Lower lobe of right lung (tissue), 2 donors: ENCODE measurements at regions not wholly inside any gene's neighbourhood (a gene's known extent, or its start where the extent isn't known, plus 50 kb on each side); places are given as distances from the start of the nearest gene placed in this dataset.
"Not testable (repeated sequence)": the region's sequence is repeated elsewhere in the genome, so short reads cannot be mapped to it uniquely, and the experiment has no call there.

Experiments used
- ATAC-seq, 2 donors: fragments of 200-7000 bp; cut with Tn5 transposase; one replicate each; pipeline ENCODE4 v1.9.1; 2020 to 2022; ENCODE audit warnings: mild to moderate bottlenecking in 2 of 2, moderate library complexity in 2 of 2
- DNase-seq: peaks from one replicate; pipeline ENCODE4 v3.0.0-alpha.2; 2020
- H3K27ac ChIP-seq: fragments of 200-600 bp; one replicate; pipeline ENCODE4 v1.8.0; 2022
- H3K27me3 ChIP-seq: fragments of 200-600 bp; one replicate; pipeline ENCODE4 v1.8.0; 2022; ENCODE audit warnings: low read depth
- H3K36me3 ChIP-seq: fragments of 200-600 bp; one replicate; pipeline ENCODE4 v1.8.0; 2022; ENCODE audit warnings: mild to moderate bottlenecking
- H3K4me1 ChIP-seq: fragments of 200-600 bp; one replicate; pipeline ENCODE4 v1.8.0; 2022
- H3K4me3 ChIP-seq: fragments of 200-600 bp; one replicate; pipeline ENCODE4 v1.8.0; 2022; ENCODE audit warnings: mild to moderate bottlenecking
- H3K9me3 ChIP-seq: fragments of 200-600 bp; one replicate; pipeline ENCODE4 v1.8.0; 2022
- intact Hi-C: fragments of 100-400 bp; cut with DNase I; formaldehyde crosslinking; loops from one replicate; pipeline ENCODE4 v1.11.0; 2022
- donor health status: DM: no; HTN: yes; CAD: no; lungs with severe emphysema.

- H3K4me1 ChIP-seq, H3K27ac ChIP-seq, H3K9me3 ChIP-seq, ATAC-seq, H3K27me3 ChIP-seq, H3K36me3 ChIP-seq, H3K4me3 ChIP-seq, intact Hi-C loops, DNase-seq: not testable (repeated sequence)
Observed at GRCh38 chr21:5104562-5104928, 5416.8 kb upstream of the TPTE start.

GRCh38 chr21:5105939-5106708 is 5415.3 kb upstream of the TPTE start:
- H3K4me1 ChIP-seq, ATAC-seq, H3K4me3 ChIP-seq, H3K9me3 ChIP-seq, DNase-seq, H3K27ac ChIP-seq, H3K36me3 ChIP-seq, H3K27me3 ChIP-seq, intact Hi-C loops: not testable (repeated sequence)

DNA sequence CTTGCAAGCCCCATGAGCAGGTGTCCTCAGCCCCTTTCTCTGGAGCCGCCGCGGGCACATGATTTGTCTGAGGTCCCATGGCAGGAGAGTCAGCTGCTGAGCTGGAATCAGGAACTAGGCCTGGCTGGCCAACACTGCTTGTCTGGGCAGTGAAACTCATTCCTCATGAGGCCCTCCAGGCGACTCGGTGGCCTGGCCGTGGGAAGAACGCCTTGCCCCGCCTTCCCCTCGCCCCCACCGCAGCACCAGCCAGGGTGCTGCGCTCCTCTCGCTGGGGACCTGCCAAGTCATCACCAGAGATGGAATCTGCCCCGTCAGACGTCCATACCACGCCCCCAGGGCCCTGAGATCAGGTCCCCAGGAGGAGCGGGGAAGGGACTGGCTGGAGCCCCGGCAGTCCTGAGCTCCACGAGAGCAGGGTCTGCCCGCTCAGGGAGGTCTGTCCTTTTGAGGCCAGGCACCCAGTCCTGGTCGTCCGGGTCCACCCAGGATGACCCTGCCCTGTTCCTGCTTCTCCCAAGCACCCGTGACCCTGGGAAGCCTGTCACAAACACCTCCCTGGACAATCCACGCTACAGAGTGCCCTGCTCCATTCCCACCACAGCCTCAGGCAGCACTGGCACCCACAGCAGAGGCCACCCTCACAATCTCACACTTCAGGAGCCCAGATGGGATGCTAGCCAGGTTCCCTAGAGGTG is 5414.5 kb upstream of the TPTE start:
- intact Hi-C loops, H3K4me1 ChIP-seq, H3K9me3 ChIP-seq, H3K27ac ChIP-seq, H3K27me3 ChIP-seq, H3K36me3 ChIP-seq, H3K4me3 ChIP-seq, DNase-seq: not testable (repeated sequence)
- ATAC-seq, result peak; percentile 60 to 68

- ATAC-seq, result peak; percentile 53 to 69
- H3K27ac ChIP-seq, result not testable (repeated sequence)
Observed at GRCh38 chr21:5107637-5108036, 5413.7 kb upstream of the TPTE start.

GRCh38 chr21:5108048-5108775 is 5413.2 kb upstream of the TPTE start:
- H3K27ac ChIP-seq, H3K36me3 ChIP-seq, intact Hi-C loops, H3K27me3 ChIP-seq, H3K9me3 ChIP-seq, H3K4me3 ChIP-seq, DNase-seq, ATAC-seq, H3K4me1 ChIP-seq: not testable (repeated sequence)

More at GRCh38 chr21:5107637-5108036, 5413.7 kb upstream of the TPTE start:
- H3K9me3 ChIP-seq, H3K36me3 ChIP-seq, H3K4me3 ChIP-seq, H3K27me3 ChIP-seq, intact Hi-C loops, DNase-seq, H3K4me1 ChIP-seq: not testable (repeated sequence)

- intact Hi-C loops, H3K27ac ChIP-seq, H3K4me3 ChIP-seq, H3K4me1 ChIP-seq, DNase-seq, ATAC-seq, H3K9me3 ChIP-seq, H3K27me3 ChIP-seq, H3K36me3 ChIP-seq: not testable (repeated sequence)
Observed at GRCh38 chr21:5111197-5111596, 5410.2 kb upstream of the TPTE start.

DNA sequence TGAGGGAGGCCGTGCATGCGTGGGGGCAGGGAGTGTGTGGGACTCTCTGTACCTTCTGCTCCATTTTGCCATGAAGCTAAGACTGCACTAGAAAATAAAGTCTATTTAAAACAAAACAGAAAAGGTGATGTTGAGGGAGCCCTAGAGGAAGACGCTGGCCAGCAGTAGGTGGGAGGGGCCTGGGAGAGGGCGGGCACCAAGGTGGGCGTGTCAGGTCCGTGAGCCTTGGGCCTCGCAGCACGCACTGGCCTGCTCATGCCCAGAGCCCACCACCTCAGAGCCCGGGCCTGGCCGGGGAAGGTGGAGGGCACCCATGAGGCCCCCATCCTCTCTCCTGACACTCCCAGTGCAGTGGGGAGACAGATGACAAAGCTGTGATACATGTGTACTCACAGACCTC is 5408.3 kb upstream of the TPTE start:
- H3K36me3 ChIP-seq, intact Hi-C loops, H3K27me3 ChIP-seq, ATAC-seq, H3K27ac ChIP-seq, DNase-seq, H3K9me3 ChIP-seq, H3K4me3 ChIP-seq, H3K4me1 ChIP-seq: not testable (repeated sequence)

DNA sequence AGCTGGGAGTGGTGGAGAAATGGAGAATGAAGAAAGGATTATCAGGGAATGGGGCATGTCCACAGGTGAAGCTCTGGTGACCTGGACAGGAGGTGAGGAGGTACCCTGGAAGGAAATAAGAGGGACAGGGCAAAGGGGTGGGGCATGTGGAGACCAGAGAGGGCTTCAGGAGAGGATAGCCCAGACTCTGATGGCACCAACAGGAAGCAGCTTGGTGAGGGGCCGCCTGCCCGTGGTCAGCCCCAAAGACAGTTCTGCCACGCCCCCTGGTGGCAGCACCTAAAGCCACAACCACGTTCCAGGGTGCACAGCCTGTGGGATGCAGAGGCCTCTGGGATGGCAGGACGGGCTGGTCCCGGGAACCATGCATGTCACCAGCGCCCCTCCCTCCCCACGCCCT is 5406.9 kb upstream of the TPTE start:
- DNase-seq, H3K9me3 ChIP-seq, H3K27ac ChIP-seq, intact Hi-C loops, H3K27me3 ChIP-seq, H3K4me3 ChIP-seq, H3K4me1 ChIP-seq, H3K36me3 ChIP-seq: not testable (repeated sequence)
- ATAC-seq, result peak; percentile 57 to 67

DNA sequence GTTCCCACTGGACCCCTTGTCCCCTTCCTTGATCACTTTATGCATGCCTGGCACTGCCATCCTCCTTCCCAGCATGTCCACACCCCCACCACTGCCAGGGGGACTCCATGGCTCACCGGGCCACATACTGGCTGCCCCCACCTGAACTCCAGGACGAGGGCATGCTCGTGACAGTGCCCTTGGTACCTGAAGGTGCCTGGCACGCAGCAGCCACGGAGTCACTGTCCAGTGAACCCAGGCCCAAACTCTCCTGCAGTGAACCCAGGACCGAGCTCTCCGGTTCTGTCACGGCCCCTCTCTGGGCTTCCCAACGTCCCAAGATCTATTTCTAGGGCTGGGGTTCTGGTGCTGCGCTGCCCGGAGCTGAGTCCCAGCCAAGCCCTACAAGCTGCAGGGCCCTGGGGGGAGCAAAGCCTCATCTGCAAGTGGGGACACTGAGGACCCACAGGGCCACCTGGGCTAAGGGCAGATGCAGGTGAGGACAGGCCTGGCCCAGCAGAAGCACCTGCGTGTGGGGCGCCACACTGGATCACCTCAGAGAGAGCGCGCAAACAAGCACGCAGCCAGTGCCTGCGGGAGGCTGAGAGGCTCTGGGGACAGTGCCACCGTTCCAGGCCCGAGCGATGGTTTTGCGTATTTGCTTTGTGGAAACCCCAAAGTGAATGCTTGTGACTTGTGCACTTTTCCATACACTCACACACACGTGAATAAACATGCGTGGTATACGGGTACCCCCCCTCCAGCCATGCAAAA is 5406.3 kb upstream of the TPTE start:
- intact Hi-C loops, H3K27ac ChIP-seq, H3K4me3 ChIP-seq, H3K9me3 ChIP-seq, H3K36me3 ChIP-seq, DNase-seq, H3K27me3 ChIP-seq, H3K4me1 ChIP-seq: not testable (repeated sequence)
- peak in 1 of 2 donors; percentile 3 for ATAC-seq

DNA sequence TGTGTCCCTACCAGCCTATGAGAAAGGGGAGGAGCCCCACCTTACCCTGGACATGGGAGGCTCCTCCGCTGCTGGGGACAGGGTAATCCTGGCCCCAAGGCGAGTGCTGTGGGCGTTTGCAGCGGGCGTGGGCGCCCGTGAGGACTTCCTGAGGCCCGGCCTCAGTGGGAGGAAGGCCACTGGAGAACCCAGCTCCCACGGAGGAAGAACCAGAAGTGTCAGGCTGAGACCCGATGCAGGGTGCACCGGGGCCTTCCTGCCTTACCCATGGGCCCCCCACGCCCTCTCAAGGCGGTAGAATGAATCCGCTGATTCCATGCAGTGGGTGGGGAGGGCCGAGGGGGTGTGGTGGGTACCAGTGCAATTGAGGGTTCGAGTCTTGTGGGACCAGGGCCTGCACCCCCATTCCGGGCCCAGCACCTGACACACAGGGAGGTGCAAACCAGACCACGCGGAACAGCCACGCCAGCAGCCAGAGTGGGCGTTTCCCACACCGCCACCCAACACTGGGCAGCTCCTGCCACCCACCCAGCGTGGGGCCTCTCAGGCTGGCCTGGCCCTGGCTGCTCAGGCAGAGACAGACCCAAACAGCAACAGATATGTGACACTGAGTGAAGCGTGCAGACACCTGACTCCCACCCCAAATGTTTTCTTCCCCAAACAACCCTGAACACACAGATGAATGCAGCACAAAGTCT is 5405.6 kb upstream of the TPTE start:
- H3K9me3 ChIP-seq, H3K27me3 ChIP-seq, H3K4me1 ChIP-seq, H3K27ac ChIP-seq, H3K36me3 ChIP-seq, intact Hi-C loops, DNase-seq, H3K4me3 ChIP-seq: not testable (repeated sequence)
- peak; percentile 12 to 25 for ATAC-seq

- intact Hi-C loops, ATAC-seq, DNase-seq, H3K4me3 ChIP-seq, H3K27me3 ChIP-seq, H3K36me3 ChIP-seq, H3K27ac ChIP-seq, H3K9me3 ChIP-seq, H3K4me1 ChIP-seq: not testable (repeated sequence)
Observed at GRCh38 chr21:5116344-5117123, 5404.8 kb upstream of the TPTE start.

DNA sequence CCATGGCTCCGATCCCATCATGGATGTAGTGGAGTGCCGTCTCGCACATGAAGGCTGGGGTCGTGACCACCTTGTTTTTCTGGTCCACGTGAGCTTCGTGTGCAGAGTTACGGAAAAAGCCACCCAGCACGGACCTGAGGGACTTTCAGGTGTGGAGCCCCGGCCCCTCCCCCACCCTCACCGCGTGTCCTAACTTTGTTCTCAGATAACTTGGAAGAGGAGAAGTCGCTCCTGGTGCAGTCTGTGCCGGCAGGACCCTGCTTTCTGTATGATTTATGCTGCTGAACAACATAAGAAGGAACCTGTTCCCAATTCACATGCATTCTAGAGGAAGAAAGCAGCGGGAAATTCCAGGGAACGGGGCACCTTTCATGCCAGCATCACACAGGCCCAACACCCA is 5404.2 kb upstream of the TPTE start:
- H3K27me3 ChIP-seq, H3K27ac ChIP-seq, H3K9me3 ChIP-seq, ATAC-seq, H3K4me1 ChIP-seq, intact Hi-C loops, H3K36me3 ChIP-seq, H3K4me3 ChIP-seq, DNase-seq: not testable (repeated sequence)
